GM13977 (cell line): ENCODE measurements at regions not wholly inside any gene's neighbourhood (a gene's known extent, or its start where the extent isn't known, plus 50 kb on each side); places are given as distances from the start of the nearest gene placed in this dataset.

ENCODE experiments used
- DNase-seq: peaks from one replicate; pipeline ENCODE4 v3.0.0; 2012; ENCODE audit warnings: low spot score
- CTCF ChIP-seq: IDR thresholded peaks from 2 replicates; pipeline ENCODE4 v1.5.1; 2012; ENCODE audit warnings: mild to moderate bottlenecking, control low read depth; ENCODE audit not compliant: insufficient read depth; ENCODE audit errors: extremely low read depth, missing control alignments
- in situ Hi-C: fragments of 300-500 bp; cut with MboI; formaldehyde crosslinking; loops from one replicate; pipeline ENCODE4 v1.12.0; 2022; ENCODE audit warnings: low sequenced_read_pairs, low pct_unique_long_range_greater_than_20kb, mixed read lengths, inconsistent platforms; ENCODE audit not compliant: unreplicated experiment

- DNase-seq, result no peak
- in situ Hi-C loops, result no loop called here
- no peak for TF ChIP-seq CTCF
Measured at GRCh38 chr14:46464341-46464740, 187.2 kb downstream of the RPL10L start.

- DNase-seq, result no peak
- TF ChIP-seq CTCF, result no peak
- in situ Hi-C loops, result no loop called here
Measured at GRCh38 chr14:46451800-46452199, 199.8 kb downstream of the RPL10L start.

- in situ Hi-C loops, result no loop called here
- TF ChIP-seq CTCF, result no peak
- DNase-seq, result no peak
Measured at GRCh38 chr14:46444666-46445065, 206.9 kb downstream of the RPL10L start.

GRCh38 chr14:46433381-46433780 is 218.2 kb downstream of the RPL10L start:
- in situ Hi-C loops, result no loop called here
- no peak for TF ChIP-seq CTCF
- no peak for DNase-seq

GRCh38 chr14:46432516-46432915 is 219.1 kb downstream of the RPL10L start:
- no peak for TF ChIP-seq CTCF
- no peak for DNase-seq
- in situ Hi-C loops, result no loop called here

GRCh38 chr14:46417066-46417465 is 234.5 kb downstream of the RPL10L start:
- in situ Hi-C loops, result no loop called here
- TF ChIP-seq CTCF, result no peak
- DNase-seq, result no peak
